ENCODE measurements at regions not wholly inside any gene's neighbourhood (a gene's known extent, or its start where the extent isn't known, plus 50 kb on each side); places are given as distances from the start of the nearest gene placed in this dataset.

DNA sequence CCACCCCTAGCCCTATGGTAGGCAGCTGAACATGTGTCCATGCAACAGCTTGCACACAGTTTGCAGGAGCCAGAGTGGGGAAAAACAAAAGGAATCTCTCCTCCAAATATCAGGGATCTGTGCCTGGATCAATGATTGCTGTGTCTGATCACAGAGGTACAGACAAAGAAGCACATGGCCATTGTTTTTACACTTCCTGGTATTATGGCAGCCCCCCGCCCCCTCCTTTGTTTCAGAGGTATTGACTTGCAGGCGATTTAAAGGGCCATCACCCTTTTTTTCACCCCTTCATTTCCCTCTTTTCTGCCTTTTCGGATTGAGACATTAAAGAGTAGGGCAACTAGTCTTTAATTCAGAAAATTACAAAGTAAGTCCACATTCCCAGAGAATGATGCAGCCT lies 453.0 kb upstream of the LUZP2 start:
- TF ChIP-seq, protein P1, sequence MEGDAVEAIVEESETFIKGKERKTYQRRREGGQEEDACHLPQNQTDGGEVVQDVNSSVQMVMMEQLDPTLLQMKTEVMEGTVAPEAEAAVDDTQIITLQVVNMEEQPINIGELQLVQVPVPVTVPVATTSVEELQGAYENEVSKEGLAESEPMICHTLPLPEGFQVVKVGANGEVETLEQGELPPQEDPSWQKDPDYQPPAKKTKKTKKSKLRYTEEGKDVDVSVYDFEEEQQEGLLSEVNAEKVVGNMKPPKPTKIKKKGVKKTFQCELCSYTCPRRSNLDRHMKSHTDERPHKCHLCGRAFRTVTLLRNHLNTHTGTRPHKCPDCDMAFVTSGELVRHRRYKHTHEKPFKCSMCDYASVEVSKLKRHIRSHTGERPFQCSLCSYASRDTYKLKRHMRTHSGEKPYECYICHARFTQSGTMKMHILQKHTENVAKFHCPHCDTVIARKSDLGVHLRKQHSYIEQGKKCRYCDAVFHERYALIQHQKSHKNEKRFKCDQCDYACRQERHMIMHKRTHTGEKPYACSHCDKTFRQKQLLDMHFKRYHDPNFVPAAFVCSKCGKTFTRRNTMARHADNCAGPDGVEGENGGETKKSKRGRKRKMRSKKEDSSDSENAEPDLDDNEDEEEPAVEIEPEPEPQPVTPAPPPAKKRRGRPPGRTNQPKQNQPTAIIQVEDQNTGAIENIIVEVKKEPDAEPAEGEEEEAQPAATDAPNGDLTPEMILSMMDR (IDR thresholded peaks at IDR 0.05; ENCODE audit: insufficient read depth, low read depth, low read length) = no peak
- no peak for TF ChIP-seq EZH2 (IDR thresholded peaks at IDR 0.05; ENCODE audit: insufficient read depth, low read length)
